SK-N-SH (cell line): ENCODE measurements at regions not wholly inside any gene's neighbourhood (a gene's known extent, or its start where the extent isn't known, plus 50 kb on each side); places are given as distances from the start of the nearest gene placed in this dataset.

Experiments
- CTCF ChIA-PET: fragments of 300-600, 350-600 bp; formaldehyde crosslinking; extraction: SDS; loops from one replicate; lab custom pipeline; 2021; lab: Yijun Ruan, JAX
- POLR2A ChIA-PET: fragments of 350-600 bp; sonication (Branson Sonifier 250); formaldehyde crosslinking; extraction: SDS; loops from one replicate; lab custom pipeline; 2020; ENCODE audit warnings: antibody characterized with exemption, inconsistent platforms; lab: Yijun Ruan, JAX
- DNase-seq: peaks from one replicate; pipeline ENCODE4 v3.0.0; 2012
- H2AFZ ChIP-seq: fragments of 200-600 bp; sonication (generic); 2 replicates; pipeline ENCODE4 v1.8.1; 2016; ENCODE audit warnings: antibody characterized with exemption, mild to moderate bottlenecking, low read depth
- H3F3A ChIP-seq: fragments of 200-600 bp; sonication (generic); replicated peaks from 2 replicates; pipeline ENCODE3; 2016; ENCODE audit warnings: antibody characterized with exemption, mild to moderate bottlenecking; ENCODE audit not compliant: insufficient read depth
- H3K27ac ChIP-seq, 2 experiments: fragments of 200-500 bp in 1 of 2; fragments of 200-600 bp in 1 of 2; sonication (Bioruptor generic) in 1 of 2; sonication (generic), shearing (Covaris generic) in 1 of 2; 2 replicates each; pipeline versions ENCODE4 v1.5.1 to v1.6.1; 2014 to 2016; ENCODE audit warnings: low read depth in 2 of 2, inconsistent platforms in 1 of 2, low read length in 1 of 2, mild to moderate bottlenecking in 1 of 2, mixed read lengths in 1 of 2
- H3K27me3 ChIP-seq: fragments of 200-600 bp; sonication (generic), shearing (Covaris generic); 2 replicates; pipeline ENCODE4 v1.6.1; 2016; ENCODE audit warnings: mixed run types; ENCODE audit not compliant: insufficient read depth
- H3K36me3 ChIP-seq, 2 experiments: fragments of 200-500 bp in 1 of 2; fragments of 200-600 bp in 1 of 2; sonication (Bioruptor generic) in 1 of 2; sonication (generic) in 1 of 2; replicated peaks in 1 of 2; 2 replicates each; pipeline versions ENCODE3 to v1.5.1; 2014 to 2016; ENCODE audit warnings: low read length in 1 of 2, mild to moderate bottlenecking in 1 of 2; ENCODE audit not compliant: insufficient read depth in 2 of 2, control insufficient read depth in 1 of 2
- H3K4me1 ChIP-seq, 2 experiments: fragments of 200-500 bp in 1 of 2; fragments of 200-600 bp in 1 of 2; sonication (Bioruptor generic) in 1 of 2; sonication (generic), shearing (Covaris generic) in 1 of 2; 2 replicates each; pipeline versions ENCODE4 v1.5.1 to v1.6.1; 2014 to 2016; ENCODE audit warnings: low read depth in 1 of 2, low read length in 1 of 2, mixed run types in 1 of 2; ENCODE audit not compliant: insufficient read depth in 2 of 2, control insufficient read depth in 1 of 2
- H3K4me2 ChIP-seq: fragments of 200-600 bp; sonication (generic), shearing (Covaris generic); 2 replicates; pipeline ENCODE4 v1.6.1; 2017; ENCODE audit warnings: mixed run types
- H3K4me3 ChIP-seq, 2 experiments: fragments of 200-500 bp in 1 of 2; fragments of 200-600 bp in 1 of 2; sonication (Bioruptor generic) in 1 of 2; sonication (generic), shearing (Covaris generic) in 1 of 2; 2 replicates each; pipeline versions ENCODE4 v1.5.1 to v1.8.1; 2014 to 2016; ENCODE audit warnings: low read depth in 2 of 2, inconsistent platforms in 1 of 2, low read length in 1 of 2, mild to moderate bottlenecking in 1 of 2, mixed read lengths in 1 of 2, moderate library complexity in 1 of 2
- H3K79me2 ChIP-seq: fragments of 200-600 bp; sonication (generic); 2 replicates; pipeline ENCODE4 v1.8.1; 2017; ENCODE audit warnings: mild to moderate bottlenecking; ENCODE audit not compliant: insufficient read depth
- H3K9ac ChIP-seq: fragments of 200-600 bp; sonication (generic); 2 replicates; pipeline ENCODE4 v1.6.1; 2017; ENCODE audit warnings: mixed run types
- H3K9me2 ChIP-seq: fragments of 200-600 bp; sonication (generic); 2 replicates; pipeline ENCODE4 v1.6.1; 2017; ENCODE audit warnings: mixed run types
- H3K9me3 ChIP-seq: fragments of 200-600 bp; sonication (generic); 2 replicates; pipeline ENCODE4 v1.6.1; 2017; ENCODE audit warnings: mixed run types, mild to moderate bottlenecking, moderate library complexity
- H4K20me1 ChIP-seq: fragments of 200-600 bp; sonication (generic); 2 replicates; pipeline ENCODE4 v1.6.1; 2017; ENCODE audit warnings: mild to moderate bottlenecking, mixed run types; ENCODE audit not compliant: insufficient read depth
- CHD2 ChIP-seq: fragments of 150-350 bp; IDR thresholded peaks from 2 replicates; pipeline ENCODE4 v1.6.1; 2018; ENCODE audit warnings: low read length; ENCODE audit not compliant: partially characterized antibody
- ELF1 ChIP-seq: IDR thresholded peaks from 2 replicates; pipeline ENCODE4 v1.4.0; 2012
- EP300 ChIP-seq, 2 experiments: IDR thresholded peaks; 2 replicates each; pipeline versions ENCODE4 v1.4.0 to v1.6.1; 2012; ENCODE audit warnings: borderline replicate concordance in 1 of 2, low read depth in 1 of 2, low read length in 1 of 2
- EZH2phosphoT487 ChIP-seq: fragments of 200-600 bp; sonication (generic); IDR thresholded peaks from 2 replicates; pipeline ENCODE4 v1.6.1; 2017; ENCODE audit warnings: low read depth, mixed run types, mild to moderate bottlenecking, antibody characterized with exemption, moderate library complexity, borderline replicate concordance
- FOSL2 ChIP-seq: IDR thresholded peaks from 2 replicates; pipeline ENCODE4 v1.4.0; 2012; ENCODE audit warnings: low read depth, mild to moderate bottlenecking, moderate library complexity, borderline replicate concordance
- FOXJ3 ChIP-seq: sonication (generic); formaldehyde crosslinking; IDR thresholded peaks from 2 replicates; pipeline ENCODE4 v1.5.1; 2020; ENCODE audit warnings: mild to moderate bottlenecking, missing genetic modification reagents
- FOXM1 ChIP-seq: IDR thresholded peaks from 2 replicates; pipeline ENCODE4 v1.4.0; 2012; ENCODE audit warnings: low read depth, mild to moderate bottlenecking
- GABPA ChIP-seq: IDR thresholded peaks from 2 replicates; pipeline ENCODE4 v1.4.0; 2012; ENCODE audit warnings: low read depth, mild to moderate bottlenecking
- GATA2 ChIP-seq: sonication (generic); formaldehyde crosslinking; IDR thresholded peaks from 2 replicates; pipeline ENCODE4 v1.5.0; 2020; ENCODE audit warnings: mild to moderate bottlenecking, missing genetic modification reagents
- JUND ChIP-seq: IDR thresholded peaks from 2 replicates; pipeline ENCODE4 v1.4.0; 2012
- MEF2A ChIP-seq: IDR thresholded peaks from 2 replicates; pipeline ENCODE4 v1.4.0; 2012; ENCODE audit warnings: low read depth, borderline replicate concordance
- MXI1 ChIP-seq: IDR thresholded peaks from 2 replicates; pipeline ENCODE4 v1.6.1; 2012; ENCODE audit warnings: mild to moderate bottlenecking, low read depth, low read length, improper control_type of control experiment
- NFIC ChIP-seq: IDR thresholded peaks from 2 replicates; pipeline ENCODE4 v1.4.0; 2012; ENCODE audit warnings: borderline replicate concordance
- POLR2AphosphoS5 ChIP-seq: IDR thresholded peaks from 2 replicates; pipeline ENCODE4 v1.6.1; 2012; ENCODE audit warnings: low read depth, low read length
- RAD21 ChIP-seq: IDR thresholded peaks from 2 replicates; pipeline ENCODE4 v1.6.1; 2012; ENCODE audit warnings: mild to moderate bottlenecking, low read length
- RXRA ChIP-seq: IDR thresholded peaks from 2 replicates; pipeline ENCODE4 v1.4.0; 2012; ENCODE audit warnings: low read depth, mild to moderate bottlenecking, borderline replicate concordance
- SIN3A ChIP-seq: IDR thresholded peaks from 2 replicates; pipeline ENCODE4 v1.6.1; 2012; ENCODE audit warnings: low read depth, mild to moderate bottlenecking, low read length, moderate library complexity, borderline replicate concordance
- SMC3 ChIP-seq: IDR thresholded peaks from 2 replicates; pipeline ENCODE4 v1.6.1; 2012; ENCODE audit warnings: low read depth, low read length, improper control_type of control experiment
- TCF12 ChIP-seq: IDR thresholded peaks from 2 replicates; pipeline ENCODE4 v1.4.0; 2012
- YY1 ChIP-seq: IDR thresholded peaks from 2 replicates; pipeline ENCODE4 v1.4.0; 2012; ENCODE audit warnings: low read depth, mild to moderate bottlenecking
- WGBS: methylation state at CpG from one replicate; pipeline ENCODE4 v1.1.6; 2017; ENCODE audit warnings: low lambda C conversion rate; 5-methylcytosine and 5-hydroxymethylcytosine counted together
- TF ChIP-seq, protein P1 (sequence below): fragments of 150-350 bp; IDR thresholded peaks from 2 replicates; pipeline ENCODE4 v1.6.1; 2016; ENCODE audit warnings: mild to moderate bottlenecking, low read depth, low read length
- TF ChIP-seq, protein P2 (sequence below): IDR thresholded peaks from 2 replicates; pipeline ENCODE4 v1.4.0; 2012; ENCODE audit warnings: low read depth
- TF ChIP-seq, protein P3 (sequence below): fragments of 150-350 bp; IDR thresholded peaks from 2 replicates; pipeline ENCODE4 v1.6.1; 2017; ENCODE audit warnings: antibody characterized with exemption, low read length, low read depth, borderline replicate concordance
- TF ChIP-seq, protein P4 (sequence below): IDR thresholded peaks from 2 replicates; pipeline ENCODE4 v1.4.0; 2012; ENCODE audit warnings: low read depth, borderline replicate concordance

DNA sequence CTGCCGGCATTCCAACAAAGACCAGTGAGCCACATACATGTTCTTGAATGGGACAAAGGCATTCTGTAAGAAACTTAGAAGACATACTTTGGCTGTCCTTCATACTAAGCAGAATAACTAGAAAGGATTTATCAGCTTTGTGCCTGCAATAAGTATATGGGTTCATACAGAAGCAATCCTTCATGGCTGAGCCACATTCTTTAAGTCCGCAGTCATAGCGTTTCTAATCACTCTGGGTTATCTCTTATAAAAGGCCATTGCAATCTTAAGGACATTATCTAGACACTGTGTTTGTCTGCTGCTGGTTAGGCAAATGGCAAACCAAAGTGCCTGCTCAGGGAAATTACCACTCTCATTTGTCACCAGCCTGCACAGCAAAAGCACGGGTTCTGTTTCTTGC is 488.4 kb downstream of the ACTR3B start:
- Histone ChIP-seq H3K9ac (no peak overlapping the region), H4K20me1 (no peaks in the 10 kb centered on the region), H3K4me1 (no peaks in the 10 kb centered on the region), H2AFZ (no peak overlapping the region)
- 9% methylated on average over 4 of the region's 4 CpGs for WGBS
- CTCF ChIA-PET: interaction anchor here (0.8 to 1.1 kb wide), 2 partner anchors 9 to 353 kb away, joined by 3 to 4 read pairs; no protein-coding TSS in a partner anchor
- TF ChIP-seq, protein P1, sequence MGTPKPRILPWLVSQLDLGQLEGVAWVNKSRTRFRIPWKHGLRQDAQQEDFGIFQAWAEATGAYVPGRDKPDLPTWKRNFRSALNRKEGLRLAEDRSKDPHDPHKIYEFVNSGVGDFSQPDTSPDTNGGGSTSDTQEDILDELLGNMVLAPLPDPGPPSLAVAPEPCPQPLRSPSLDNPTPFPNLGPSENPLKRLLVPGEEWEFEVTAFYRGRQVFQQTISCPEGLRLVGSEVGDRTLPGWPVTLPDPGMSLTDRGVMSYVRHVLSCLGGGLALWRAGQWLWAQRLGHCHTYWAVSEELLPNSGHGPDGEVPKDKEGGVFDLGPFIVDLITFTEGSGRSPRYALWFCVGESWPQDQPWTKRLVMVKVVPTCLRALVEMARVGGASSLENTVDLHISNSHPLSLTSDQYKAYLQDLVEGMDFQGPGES: no peak
- TF ChIP-seq TCF12: no peak
- TF ChIP-seq ELF1: no peak
- TF ChIP-seq, protein P2, sequence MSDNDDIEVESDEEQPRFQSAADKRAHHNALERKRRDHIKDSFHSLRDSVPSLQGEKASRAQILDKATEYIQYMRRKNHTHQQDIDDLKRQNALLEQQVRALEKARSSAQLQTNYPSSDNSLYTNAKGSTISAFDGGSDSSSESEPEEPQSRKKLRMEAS: no peak
- TF ChIP-seq MEF2A: no peak
- TF ChIP-seq JUND: no peak
- no peak for TF ChIP-seq SIN3A
- no peak for TF ChIP-seq YY1
- TF ChIP-seq FOXM1: no peak
- TF ChIP-seq NFIC: no peak
- TF ChIP-seq RXRA: no peak
- TF ChIP-seq GABPA: no peak
- no peak for TF ChIP-seq GATA2 (CRISPR knock-in tag)
- no peak for TF ChIP-seq RAD21
- TF ChIP-seq, all 33 proteins: peak for 0
- no peaks in the 10 kb centered on the region for H3F3A ChIP-seq
- DNase-seq: no peak
- POLR2A ChIA-PET: no interaction called here
- no peak overlapping the region for H3K27ac ChIP-seq
- H3K9me2 ChIP-seq: no peaks in the 10 kb centered on the region
- H3K79me2 ChIP-seq: no peaks in the 10 kb centered on the region
- H3K9me3 ChIP-seq: peaks cover 7% of the 10 kb centered on the region; the same call in 1 of the 2 replicates
- no peaks in the 10 kb centered on the region for H3K27me3 ChIP-seq
- no peaks in the 10 kb centered on the region for H3K36me3 ChIP-seq
- no peak overlapping the region for H3K4me2 ChIP-seq
- H3K4me3 ChIP-seq: no peak overlapping the region

DNA sequence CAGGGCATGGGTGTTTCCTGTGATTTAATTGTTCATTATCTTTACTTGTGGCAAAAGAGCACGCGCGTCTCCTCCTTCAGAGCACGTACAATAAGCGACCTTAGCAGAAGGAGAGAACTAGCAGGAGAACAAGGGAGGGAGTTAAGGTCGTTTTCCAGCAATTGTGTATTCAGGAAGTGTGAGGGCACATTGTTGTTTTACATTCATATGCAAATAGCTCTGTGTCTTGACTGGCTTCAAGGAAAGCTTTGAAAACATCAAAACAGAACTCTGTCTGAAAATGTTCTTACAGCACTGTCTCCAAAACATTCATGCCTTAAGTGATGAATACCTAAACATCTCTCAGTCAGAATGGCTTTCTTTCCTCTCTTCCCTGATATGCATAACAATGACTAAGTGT is 499.1 kb downstream of the ACTR3B start:
- H3K9ac ChIP-seq: no peak overlapping the region
- H4K20me1 ChIP-seq: no peaks in the 10 kb centered on the region
- no peak overlapping the region for H2AFZ ChIP-seq
- ChIA-PET POLR2A (no interaction called here), CTCF (no interaction called here)
- no peak for DNase-seq
- no peaks in the 10 kb centered on the region for H3K4me1 ChIP-seq
- no peaks in the 10 kb centered on the region for H3K79me2 ChIP-seq
- no peaks in the 10 kb centered on the region for H3K36me3 ChIP-seq
- no peaks in the 10 kb centered on the region for H3K9me3 ChIP-seq
- H3K27me3 ChIP-seq: no peaks in the 10 kb centered on the region
- no peak overlapping the region for H3K27ac ChIP-seq
- no peak overlapping the region for H3K4me2 ChIP-seq
- H3K4me3 ChIP-seq: no peak overlapping the region
- no peaks in the 10 kb centered on the region for H3K9me2 ChIP-seq
- H3F3A ChIP-seq: no peaks in the 10 kb centered on the region
- 29% methylated on average over 6 of the region's 6 CpGs for WGBS
- TF ChIP-seq TCF12 (no peak), RAD21 (no peak), MXI1 (no peak), ELF1 (no peak), FOXJ3 (no peak), EZH2phosphoT487 (no peak), JUND (no peak), EP300 (IDR thresholded peaks at IDR 0.05; ENCODE audit: borderline replicate concordance in 1 of 2, low read depth in 1 of 2, low read length in 1 of 2) (no peak), FOSL2 (no peak), GATA2 (CRISPR knock-in tag) (no peak), CHD2 (no peak), POLR2AphosphoS5 (no peak), SMC3 (no peak)
- TF ChIP-seq, protein P3, sequence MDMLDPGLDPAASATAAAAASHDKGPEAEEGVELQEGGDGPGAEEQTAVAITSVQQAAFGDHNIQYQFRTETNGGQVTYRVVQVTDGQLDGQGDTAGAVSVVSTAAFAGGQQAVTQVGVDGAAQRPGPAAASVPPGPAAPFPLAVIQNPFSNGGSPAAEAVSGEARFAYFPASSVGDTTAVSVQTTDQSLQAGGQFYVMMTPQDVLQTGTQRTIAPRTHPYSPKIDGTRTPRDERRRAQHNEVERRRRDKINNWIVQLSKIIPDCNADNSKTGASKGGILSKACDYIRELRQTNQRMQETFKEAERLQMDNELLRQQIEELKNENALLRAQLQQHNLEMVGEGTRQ: no peak
- TF ChIP-seq, protein P4, sequence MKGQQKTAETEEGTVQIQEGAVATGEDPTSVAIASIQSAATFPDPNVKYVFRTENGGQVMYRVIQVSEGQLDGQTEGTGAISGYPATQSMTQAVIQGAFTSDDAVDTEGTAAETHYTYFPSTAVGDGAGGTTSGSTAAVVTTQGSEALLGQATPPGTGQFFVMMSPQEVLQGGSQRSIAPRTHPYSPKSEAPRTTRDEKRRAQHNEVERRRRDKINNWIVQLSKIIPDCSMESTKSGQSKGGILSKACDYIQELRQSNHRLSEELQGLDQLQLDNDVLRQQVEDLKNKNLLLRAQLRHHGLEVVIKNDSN: no peak
